GM21360 (cell line): ENCODE measurements at regions not wholly inside any gene's neighbourhood (a gene's known extent, or its start where the extent isn't known, plus 50 kb on each side); places are given as distances from the start of the nearest gene placed in this dataset.
"Not testable (repeated sequence)": the region's sequence is repeated elsewhere in the genome, so short reads cannot be mapped to it uniquely, and the experiment has no call there.

Experiments
- ATAC-seq: cut with Tn5 transposase; IDR thresholded peaks from one replicate; pipeline ENCODE4 v1.9.1; 2021; ENCODE audit warnings: mild to moderate bottlenecking, moderate library complexity; ENCODE audit not compliant: unreplicated experiment

- ATAC-seq: no peak
Measured at GRCh38 chr5:165014439-165014838, 1509.0 kb downstream of the MAT2B start.

GRCh38 chr5:165015126-165015525 is 1509.7 kb downstream of the MAT2B start:
- no peak for ATAC-seq

- no peak for ATAC-seq
Measured at GRCh38 chr5:165015547-165015946, 1510.1 kb downstream of the MAT2B start.

GRCh38 chr5:165026971-165027370 is 1521.6 kb downstream of the MAT2B start:
- ATAC-seq: no peak

- no peak for ATAC-seq
Measured at GRCh38 chr5:165028356-165028755, 1522.9 kb downstream of the MAT2B start.

- ATAC-seq: no peak
Measured at GRCh38 chr5:165029099-165029870, 1523.9 kb downstream of the MAT2B start.

- ATAC-seq: no peak
Measured at GRCh38 chr5:165030971-165031370, 1525.6 kb downstream of the MAT2B start.

GRCh38 chr5:165031371-165031770 is 1526.0 kb downstream of the MAT2B start:
- ATAC-seq: no peak

GRCh38 chr5:165035520-165035919 is 1530.1 kb downstream of the MAT2B start:
- ATAC-seq: no peak

GRCh38 chr5:165039748-165040147 is 1534.3 kb downstream of the MAT2B start:
- ATAC-seq: no peak

- not testable (repeated sequence) for ATAC-seq
Measured at GRCh38 chr5:165045941-165046340, 1540.5 kb downstream of the MAT2B start.

- ATAC-seq: no peak
Measured at GRCh38 chr5:165055476-165055875, 1550.1 kb downstream of the MAT2B start.

GRCh38 chr5:165057145-165057544 is 1551.7 kb downstream of the MAT2B start:
- no peak for ATAC-seq

GRCh38 chr5:165066751-165067385 is 1561.4 kb downstream of the MAT2B start:
- no peak for ATAC-seq

GRCh38 chr5:165076686-165077085 is 1571.3 kb downstream of the MAT2B start:
- no peak for ATAC-seq

GRCh38 chr5:165079389-165079788 is 1574.0 kb downstream of the MAT2B start:
- ATAC-seq: no peak

GRCh38 chr5:165083394-165083793 is 1578.0 kb downstream of the MAT2B start:
- no peak for ATAC-seq

GRCh38 chr5:165086465-165086864 is 1581.0 kb downstream of the MAT2B start:
- no peak for ATAC-seq

- ATAC-seq: no peak
Measured at GRCh38 chr5:165094782-165095181, 1589.4 kb downstream of the MAT2B start.

GRCh38 chr5:165101709-165102108 is 1596.3 kb downstream of the MAT2B start:
- ATAC-seq: no peak

GRCh38 chr5:165104611-165105010 is 1599.2 kb downstream of the MAT2B start:
- ATAC-seq: no peak

GRCh38 chr5:165108809-165109208 is 1603.4 kb downstream of the MAT2B start:
- ATAC-seq: no peak
